ENCODE measurements at regions not wholly inside any gene's neighbourhood (a gene's known extent, or its start where the extent isn't known, plus 50 kb on each side); places are given as distances from the start of the nearest gene placed in this dataset.

DNA sequence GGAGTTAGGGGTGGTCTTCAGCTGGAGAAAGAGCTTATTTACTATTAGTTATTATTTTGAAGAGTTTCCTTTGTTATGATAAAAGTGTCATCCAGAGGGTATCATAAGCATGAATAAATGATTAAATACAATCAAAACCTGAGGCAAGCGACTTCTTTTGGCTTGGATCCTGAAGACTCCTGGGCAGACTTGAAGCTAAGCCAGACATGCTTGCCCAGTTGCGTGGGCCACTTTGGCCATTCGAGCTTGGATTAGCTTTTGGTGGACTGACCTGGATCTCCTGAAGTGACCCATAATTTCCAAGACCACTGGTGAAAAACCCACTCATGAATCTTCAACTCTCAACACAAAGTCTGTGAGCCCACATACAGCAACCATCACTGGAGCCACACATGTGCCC lies 335.8 kb downstream of the NR2F1-AS1 start:
- H3K9ac ChIP-seq (ENCODE audit: control insufficient read depth, insufficient read depth, low read length) = no peak overlapping the region
- H3K27ac ChIP-seq (ENCODE audit: control insufficient read depth, insufficient read depth) = no peak overlapping the region
- no peaks in the 10 kb centered on the region for H3K79me2 ChIP-seq (ENCODE audit: control insufficient read depth, insufficient read depth, low read length)
- no peak for FAIRE-seq
- DNase-seq (ENCODE audit: low read depth, low spot score) = no peak
- no peaks in the 10 kb centered on the region for H3K27me3 ChIP-seq (replicated peaks in 1 of 2; ENCODE audit: control insufficient read depth in 2 of 2, insufficient read depth in 2 of 2, low read length in 1 of 2)
- in situ Hi-C loops (cut with MboI) = no loop called here
- H3K4me1 ChIP-seq (ENCODE audit: control insufficient read depth, insufficient read depth, low read length) = no peaks in the 10 kb centered on the region
- H3K36me3 ChIP-seq (ENCODE audit: control insufficient read depth in 2 of 2, insufficient read depth in 2 of 2, low read length in 1 of 2) = no peaks in the 10 kb centered on the region
- H3K4me2 ChIP-seq (ENCODE audit: control insufficient read depth, insufficient read depth) = no peak overlapping the region
- 12% methylated on average over 3 of the region's 3 CpGs for WGBS (ENCODE audit: insufficient coverage, insufficient replicate concordance, low lambda C conversion rate, missing lambda C conversion rate)
- H2AFZ ChIP-seq (ENCODE audit: control insufficient read depth, low read depth, low read length) = no peak overlapping the region
- BruUV-seq (replicated peaks) = no TSS peak
- ChIA-PET POLR2A (no interaction called here), SMC1A (ENCODE audit: uncharacterized antibody, unreplicated experiment) (no interaction called here), CTCF (interaction anchor here (0.7 kb wide), 1 partner anchor 138 kb away, joined by 3 read pairs; no protein-coding TSS in a partner anchor), RAD21 (ENCODE audit: unreplicated experiment) (no interaction called here)
- no peaks in the 10 kb centered on the region for H3K9me3 ChIP-seq (replicated peaks; ENCODE audit: control insufficient read depth, insufficient read depth, low read length)
- H4K20me1 ChIP-seq (ENCODE audit: control insufficient read depth, insufficient read depth) = no peaks in the 10 kb centered on the region
- intact Hi-C loops (cut with micrococcal nuclease; ENCODE audit: unreplicated experiment) = no loop called here
- no peak for ATAC-seq
- H3K4me3 ChIP-seq = no peak overlapping the region
- TF ChIP-seq, protein P1, sequence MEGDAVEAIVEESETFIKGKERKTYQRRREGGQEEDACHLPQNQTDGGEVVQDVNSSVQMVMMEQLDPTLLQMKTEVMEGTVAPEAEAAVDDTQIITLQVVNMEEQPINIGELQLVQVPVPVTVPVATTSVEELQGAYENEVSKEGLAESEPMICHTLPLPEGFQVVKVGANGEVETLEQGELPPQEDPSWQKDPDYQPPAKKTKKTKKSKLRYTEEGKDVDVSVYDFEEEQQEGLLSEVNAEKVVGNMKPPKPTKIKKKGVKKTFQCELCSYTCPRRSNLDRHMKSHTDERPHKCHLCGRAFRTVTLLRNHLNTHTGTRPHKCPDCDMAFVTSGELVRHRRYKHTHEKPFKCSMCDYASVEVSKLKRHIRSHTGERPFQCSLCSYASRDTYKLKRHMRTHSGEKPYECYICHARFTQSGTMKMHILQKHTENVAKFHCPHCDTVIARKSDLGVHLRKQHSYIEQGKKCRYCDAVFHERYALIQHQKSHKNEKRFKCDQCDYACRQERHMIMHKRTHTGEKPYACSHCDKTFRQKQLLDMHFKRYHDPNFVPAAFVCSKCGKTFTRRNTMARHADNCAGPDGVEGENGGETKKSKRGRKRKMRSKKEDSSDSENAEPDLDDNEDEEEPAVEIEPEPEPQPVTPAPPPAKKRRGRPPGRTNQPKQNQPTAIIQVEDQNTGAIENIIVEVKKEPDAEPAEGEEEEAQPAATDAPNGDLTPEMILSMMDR (IDR thresholded peaks at IDR 0.05 in 2 of 3, conservative IDR thresholded peaks at IDR 0.05 in 1 of 3; ENCODE audit: control insufficient read depth in 2 of 3, extremely low read depth in 1 of 3, insufficient read depth in 1 of 3, low read depth in 3 of 3, low read length in 3 of 3) = no peak
- TF ChIP-seq, protein P2, sequence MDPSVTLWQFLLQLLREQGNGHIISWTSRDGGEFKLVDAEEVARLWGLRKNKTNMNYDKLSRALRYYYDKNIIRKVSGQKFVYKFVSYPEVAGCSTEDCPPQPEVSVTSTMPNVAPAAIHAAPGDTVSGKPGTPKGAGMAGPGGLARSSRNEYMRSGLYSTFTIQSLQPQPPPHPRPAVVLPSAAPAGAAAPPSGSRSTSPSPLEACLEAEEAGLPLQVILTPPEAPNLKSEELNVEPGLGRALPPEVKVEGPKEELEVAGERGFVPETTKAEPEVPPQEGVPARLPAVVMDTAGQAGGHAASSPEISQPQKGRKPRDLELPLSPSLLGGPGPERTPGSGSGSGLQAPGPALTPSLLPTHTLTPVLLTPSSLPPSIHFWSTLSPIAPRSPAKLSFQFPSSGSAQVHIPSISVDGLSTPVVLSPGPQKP (IDR thresholded peaks at IDR 0.05; ENCODE audit: low read depth, low read length) = no peak
- TF ChIP-seq PAX8 (IDR thresholded peaks at IDR 0.05) (no peak), CEBPB (IDR thresholded peaks at IDR 0.05; ENCODE audit: borderline replicate concordance in 1 of 2, low read depth in 2 of 2, low read length in 2 of 2) (no peak), ZNF24 (IDR thresholded peaks at IDR 0.05) (no peak), SP1 (IDR thresholded peaks at IDR 0.05; ENCODE audit: low read depth, low read length) (no peak), NFIC (IDR thresholded peaks at IDR 0.05; ENCODE audit: low read depth, low read length) (no peak), CHD4 (IDR thresholded peaks at IDR 0.05) (no peak), IRF4 (IDR thresholded peaks at IDR 0.05; ENCODE audit: low read depth, low read length) (no peak), SMARCA5 (IDR thresholded peaks at IDR 0.05) (no peak), CBX5 (IDR thresholded peaks at IDR 0.05; ENCODE audit: low read depth) (no peak), RAD51 (IDR thresholded peaks at IDR 0.05) (no peak), NFXL1 (IDR thresholded peaks at IDR 0.05; ENCODE audit: borderline replicate concordance) (no peak), ASH2L (IDR thresholded peaks at IDR 0.05; ENCODE audit: borderline replicate concordance, low read depth) (no peak), JUNB (IDR thresholded peaks at IDR 0.05) (no peak), GABPA (IDR thresholded peaks at IDR 0.05; ENCODE audit: low read depth) (no peak), CHD1 (IDR thresholded peaks at IDR 0.05; ENCODE audit: low read depth, low read length) (no peak)
- TF ChIP-seq, protein P3, sequence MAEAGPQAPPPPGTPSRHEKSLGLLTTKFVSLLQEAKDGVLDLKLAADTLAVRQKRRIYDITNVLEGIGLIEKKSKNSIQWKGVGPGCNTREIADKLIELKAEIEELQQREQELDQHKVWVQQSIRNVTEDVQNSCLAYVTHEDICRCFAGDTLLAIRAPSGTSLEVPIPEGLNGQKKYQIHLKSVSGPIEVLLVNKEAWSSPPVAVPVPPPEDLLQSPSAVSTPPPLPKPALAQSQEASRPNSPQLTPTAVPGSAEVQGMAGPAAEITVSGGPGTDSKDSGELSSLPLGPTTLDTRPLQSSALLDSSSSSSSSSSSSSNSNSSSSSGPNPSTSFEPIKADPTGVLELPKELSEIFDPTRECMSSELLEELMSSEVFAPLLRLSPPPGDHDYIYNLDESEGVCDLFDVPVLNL (IDR thresholded peaks at IDR 0.05; ENCODE audit: low read depth, low read length) = no peak
- TF ChIP-seq, protein P4, sequence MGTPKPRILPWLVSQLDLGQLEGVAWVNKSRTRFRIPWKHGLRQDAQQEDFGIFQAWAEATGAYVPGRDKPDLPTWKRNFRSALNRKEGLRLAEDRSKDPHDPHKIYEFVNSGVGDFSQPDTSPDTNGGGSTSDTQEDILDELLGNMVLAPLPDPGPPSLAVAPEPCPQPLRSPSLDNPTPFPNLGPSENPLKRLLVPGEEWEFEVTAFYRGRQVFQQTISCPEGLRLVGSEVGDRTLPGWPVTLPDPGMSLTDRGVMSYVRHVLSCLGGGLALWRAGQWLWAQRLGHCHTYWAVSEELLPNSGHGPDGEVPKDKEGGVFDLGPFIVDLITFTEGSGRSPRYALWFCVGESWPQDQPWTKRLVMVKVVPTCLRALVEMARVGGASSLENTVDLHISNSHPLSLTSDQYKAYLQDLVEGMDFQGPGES (IDR thresholded peaks at IDR 0.05) = no peak

Measured in GM12878 (cell line).